ENCODE measurements at regions not wholly inside any gene's neighbourhood (a gene's known extent, or its start where the extent isn't known, plus 50 kb on each side); places are given as distances from the start of the nearest gene placed in this dataset.

GRCh38 chr2:9793156-9793917 lies 49.9 kb upstream of the TAF1B start:
- DNase-seq (ENCODE audit: low read depth in 3 of 3, low spot score in 2 of 3) = no peak
